SU-DHL-6 (cell line): ENCODE measurements at regions not wholly inside any gene's neighbourhood (a gene's known extent, or its start where the extent isn't known, plus 50 kb on each side); places are given as distances from the start of the nearest gene placed in this dataset.

Experiments used
- H2AFZ ChIP-seq: fragments of 200-600 bp; sonication (generic); 2 replicates; pipeline ENCODE4 v1.6.1; 2014; ENCODE audit warnings: low read depth, mild to moderate bottlenecking, moderate library complexity, mixed read lengths, antibody characterized with exemption, low read length; ENCODE audit not compliant: severe bottlenecking
- H3F3A ChIP-seq: fragments of 200-600 bp; shearing (Covaris generic); 2 replicates; pipeline ENCODE4 v1.6.0; 2016; ENCODE audit warnings: antibody characterized with exemption, mild to moderate bottlenecking; ENCODE audit not compliant: insufficient read depth
- H3K27ac ChIP-seq: fragments of 200-600 bp; sonication (generic); 2 replicates; pipeline ENCODE4 v1.5.1; 2016; ENCODE audit warnings: low read depth, mild to moderate bottlenecking, low read length, moderate library complexity, mixed read lengths
- H3K27me3 ChIP-seq: fragments of 200-600 bp; sonication (generic), shearing (Covaris generic); 2 replicates; pipeline ENCODE4 v1.6.0; 2014; ENCODE audit warnings: mild to moderate bottlenecking, low read length
- H3K36me3 ChIP-seq: fragments of 200-600 bp; sonication (generic); 2 replicates; pipeline ENCODE4 v1.6.1; 2014; ENCODE audit warnings: mild to moderate bottlenecking, low read length, mixed read lengths
- H3K4me2 ChIP-seq: fragments of 300-600, 200-600 bp; shearing (Covaris generic), sonication (generic); 2 replicates; pipeline ENCODE4 v1.6.0; 2014; ENCODE audit warnings: low read length, low read depth, mild to moderate bottlenecking; ENCODE audit not compliant: poor library complexity, severe bottlenecking
- H3K4me3 ChIP-seq: fragments of 200-600 bp; sonication (generic); 2 replicates; pipeline ENCODE4 v1.5.1; 2014; ENCODE audit warnings: antibody characterized with exemption, low read length, mild to moderate bottlenecking, mixed read lengths; ENCODE audit not compliant: insufficient read depth, poor library complexity, severe bottlenecking
- H3K79me2 ChIP-seq: fragments of 200-600 bp; sonication (generic); 2 replicates; pipeline ENCODE4 v1.6.1; 2014; ENCODE audit warnings: mild to moderate bottlenecking, low read length, moderate library complexity; ENCODE audit not compliant: insufficient read depth
- H3K9ac ChIP-seq: fragments of 200-600 bp; sonication (generic); 2 replicates; pipeline ENCODE4 v1.7.0; 2014; ENCODE audit warnings: mild to moderate bottlenecking, low read length
- H3K9me2 ChIP-seq: fragments of 200-600 bp; sonication (generic); replicated peaks from 2 replicates; pipeline ENCODE4 v1.6.1; 2014; ENCODE audit warnings: low read length; ENCODE audit not compliant: insufficient read depth
- H3K9me3 ChIP-seq: fragments of 200-600 bp; sonication (generic); 2 replicates; pipeline ENCODE4 v1.6.1; 2014; ENCODE audit warnings: low read length, mixed read lengths; ENCODE audit not compliant: insufficient read depth
- H4K20me1 ChIP-seq: fragments of 200-600 bp; sonication (generic); 2 replicates; pipeline ENCODE4 v1.6.1; 2014; ENCODE audit warnings: low read depth, mild to moderate bottlenecking, antibody characterized with exemption, low read length, moderate library complexity, mixed read lengths
- EZH2phosphoT487 ChIP-seq: fragments of 200-600 bp; sonication (generic), shearing (Covaris generic); conservative IDR thresholded peaks from 2 replicates; pipeline ENCODE4 v1.6.1; 2018; ENCODE audit warnings: mild to moderate bottlenecking, antibody characterized with exemption, low read length, moderate library complexity, mixed read lengths
- TF ChIP-seq, protein P1 (sequence below): fragments of 200-600 bp; sonication (generic); IDR thresholded peaks from one replicate; pipeline ENCODE4 v1.5.1; 2017; ENCODE audit warnings: antibody characterized with exemption, mild to moderate bottlenecking, low read length, moderate library complexity; ENCODE audit not compliant: insufficient read depth, poor library complexity, severe bottlenecking

- no peaks in the 10 kb centered on the region for H4K20me1 ChIP-seq
- TF ChIP-seq EZH2phosphoT487: no peak
- TF ChIP-seq, protein P1, sequence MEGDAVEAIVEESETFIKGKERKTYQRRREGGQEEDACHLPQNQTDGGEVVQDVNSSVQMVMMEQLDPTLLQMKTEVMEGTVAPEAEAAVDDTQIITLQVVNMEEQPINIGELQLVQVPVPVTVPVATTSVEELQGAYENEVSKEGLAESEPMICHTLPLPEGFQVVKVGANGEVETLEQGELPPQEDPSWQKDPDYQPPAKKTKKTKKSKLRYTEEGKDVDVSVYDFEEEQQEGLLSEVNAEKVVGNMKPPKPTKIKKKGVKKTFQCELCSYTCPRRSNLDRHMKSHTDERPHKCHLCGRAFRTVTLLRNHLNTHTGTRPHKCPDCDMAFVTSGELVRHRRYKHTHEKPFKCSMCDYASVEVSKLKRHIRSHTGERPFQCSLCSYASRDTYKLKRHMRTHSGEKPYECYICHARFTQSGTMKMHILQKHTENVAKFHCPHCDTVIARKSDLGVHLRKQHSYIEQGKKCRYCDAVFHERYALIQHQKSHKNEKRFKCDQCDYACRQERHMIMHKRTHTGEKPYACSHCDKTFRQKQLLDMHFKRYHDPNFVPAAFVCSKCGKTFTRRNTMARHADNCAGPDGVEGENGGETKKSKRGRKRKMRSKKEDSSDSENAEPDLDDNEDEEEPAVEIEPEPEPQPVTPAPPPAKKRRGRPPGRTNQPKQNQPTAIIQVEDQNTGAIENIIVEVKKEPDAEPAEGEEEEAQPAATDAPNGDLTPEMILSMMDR: no peak
Observed at GRCh38 chr19:30144242-30144758, 202.3 kb downstream of the URI1 start.

DNA sequence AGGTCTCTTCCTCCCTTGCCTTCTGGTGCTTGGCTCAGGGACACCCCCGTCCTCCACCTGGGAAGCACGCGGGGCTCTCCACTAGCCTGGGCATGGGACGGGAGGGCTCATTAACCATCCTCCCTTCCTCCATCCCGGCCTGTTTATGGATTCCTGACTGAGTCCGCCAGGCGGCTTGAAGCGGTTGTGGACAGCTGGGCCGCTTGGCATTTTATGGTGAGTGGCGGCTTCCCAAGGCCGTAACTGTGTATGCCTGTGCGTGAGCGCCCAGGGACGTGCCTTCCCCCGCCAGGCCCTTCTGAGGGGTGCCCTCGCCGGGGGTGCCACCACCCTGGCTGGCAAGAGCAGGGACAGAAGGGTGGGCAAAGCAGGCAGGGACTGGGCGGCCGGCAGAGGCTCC lies 202.8 kb downstream of the URI1 start:
- TF ChIP-seq EZH2phosphoT487: no peak
- TF ChIP-seq, protein P1: no peak
- no peak overlapping the region for H3K4me3 ChIP-seq

More at GRCh38 chr19:30144242-30144758, 202.3 kb downstream of the URI1 start:
- Histone ChIP-seq H3K9me2 (no peaks in the 10 kb centered on the region), H3K9me3 (no peaks in the 10 kb centered on the region), H3K27me3 (no peaks in the 10 kb centered on the region), H3K27ac (no peak overlapping the region), H3K79me2 (no peaks in the 10 kb centered on the region), H3K4me2 (no peak overlapping the region), H3K9ac (no peak overlapping the region), H2AFZ (no peak overlapping the region), H3K4me3 (no peak overlapping the region), H3F3A (no peaks in the 10 kb centered on the region), H3K36me3 (no peaks in the 10 kb centered on the region)

DNA sequence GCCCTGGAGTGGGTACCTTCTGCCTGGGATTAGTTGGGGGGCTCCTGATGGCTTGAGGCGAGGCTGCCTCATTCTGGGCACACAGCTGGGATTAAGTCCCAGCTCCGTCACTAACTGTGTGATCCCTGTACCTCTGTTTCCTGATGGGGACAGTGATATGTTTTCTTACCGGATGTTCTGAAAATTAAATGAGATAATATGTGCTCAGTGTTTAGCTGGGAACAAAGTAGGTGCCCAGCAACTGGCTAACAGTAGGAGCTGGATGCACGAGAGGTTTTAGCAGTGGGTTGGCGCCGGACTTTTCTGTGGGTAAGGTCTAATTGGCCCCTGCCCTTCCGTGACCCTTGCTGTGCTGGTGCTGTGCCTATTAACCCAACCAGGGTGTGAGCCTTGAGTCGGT lies 203.4 kb downstream of the URI1 start:
- H2AFZ ChIP-seq: no peak overlapping the region
- no peak overlapping the region for H3K27ac ChIP-seq
- no peak overlapping the region for H3K4me3 ChIP-seq

More for the DNA sequence above, 202.8 kb downstream of the URI1 start:
- H3K27me3 ChIP-seq: no peaks in the 10 kb centered on the region
- no peaks in the 10 kb centered on the region for H3K36me3 ChIP-seq
- H3K79me2 ChIP-seq: no peaks in the 10 kb centered on the region
- no peak overlapping the region for H3K9ac ChIP-seq
- no peaks in the 10 kb centered on the region for H3K9me3 ChIP-seq
- no peak overlapping the region for H3K27ac ChIP-seq
- no peak overlapping the region for H2AFZ ChIP-seq
- no peaks in the 10 kb centered on the region for H4K20me1 ChIP-seq
- H3K4me2 ChIP-seq: no peak overlapping the region
- H3F3A ChIP-seq: no peaks in the 10 kb centered on the region
- H3K9me2 ChIP-seq: no peaks in the 10 kb centered on the region

More for the DNA sequence above, 203.4 kb downstream of the URI1 start:
- H3K4me2 ChIP-seq: no peak overlapping the region
- no peaks in the 10 kb centered on the region for H3K9me2 ChIP-seq
- TF ChIP-seq, protein P1: no peak
- TF ChIP-seq EZH2phosphoT487: no peak
- no peaks in the 10 kb centered on the region for H3K79me2 ChIP-seq
- no peaks in the 10 kb centered on the region for H4K20me1 ChIP-seq
- no peak overlapping the region for H3K9ac ChIP-seq
- no peaks in the 10 kb centered on the region for H3K27me3 ChIP-seq
- H3K36me3 ChIP-seq: no peaks in the 10 kb centered on the region
- no peaks in the 10 kb centered on the region for H3F3A ChIP-seq
- H3K9me3 ChIP-seq: no peaks in the 10 kb centered on the region
